HEK293 (cell line): ENCODE measurements at regions not wholly inside any gene's neighbourhood (a gene's known extent, or its start where the extent isn't known, plus 50 kb on each side); places are given as distances from the start of the nearest gene placed in this dataset.

Experiments used
- BCL11B ChIP-seq: fragments of 450-650 bp; formaldehyde crosslinking; IDR thresholded peaks from 2 replicates; pipeline ENCODE4 v1.5.1; 2016; ENCODE audit warnings: low read depth, missing biosample characterization, missing genetic modification characterization
- GLIS1 ChIP-seq: fragments of 450-650 bp; formaldehyde crosslinking; IDR thresholded peaks from 2 replicates; pipeline ENCODE4 v1.5.1; 2016; ENCODE audit warnings: missing biosample characterization, missing genetic modification characterization
- HOXC10 ChIP-seq: sonication (generic); formaldehyde crosslinking; IDR thresholded peaks from 2 replicates; pipeline ENCODE4 v1.8.1; 2023; ENCODE audit warnings: mild to moderate bottlenecking, missing genetic modification reagents
- HOXD13 ChIP-seq: sonication (generic); formaldehyde crosslinking; IDR thresholded peaks from 2 replicates; pipeline ENCODE4 v1.8.0; 2022; ENCODE audit warnings: missing genetic modification reagents, borderline replicate concordance
- KLF7 ChIP-seq: fragments of 450-650 bp; formaldehyde crosslinking; IDR thresholded peaks from 2 replicates; pipeline ENCODE4 v1.5.1; 2016; ENCODE audit warnings: missing biosample characterization, missing genetic modification characterization, borderline replicate concordance
- PRDM1 ChIP-seq: fragments of 450-650 bp; formaldehyde crosslinking; IDR thresholded peaks from 2 replicates; pipeline ENCODE4; 2016; ENCODE audit warnings: missing biosample characterization, missing genetic modification characterization
- TCF7L2 ChIP-seq: IDR thresholded peaks from 2 replicates; pipeline ENCODE4 v1.6.1; 2011; ENCODE audit warnings: low read depth, mild to moderate bottlenecking, inconsistent platforms, low read length, moderate library complexity, borderline replicate concordance
- TRIM28 ChIP-seq: IDR thresholded peaks from 2 replicates; pipeline ENCODE4 v1.6.1; 2011; ENCODE audit warnings: low read length, control low read depth, borderline replicate concordance
- ZNF132 ChIP-seq: fragments of 450-650 bp; formaldehyde crosslinking; IDR thresholded peaks from 2 replicates; pipeline ENCODE4 v1.5.1; 2017; ENCODE audit warnings: missing biosample characterization, missing genetic modification characterization, borderline replicate concordance
- ZNF146 ChIP-seq: fragments of 450-650 bp; formaldehyde crosslinking; IDR thresholded peaks from 2 replicates; pipeline ENCODE4 v1.5.1; 2016; ENCODE audit warnings: missing biosample characterization, missing genetic modification characterization
- ZNF157 ChIP-seq: fragments of 450-650 bp; formaldehyde crosslinking; IDR thresholded peaks from 2 replicates; pipeline ENCODE4 v1.5.1; 2016; ENCODE audit warnings: missing biosample characterization, missing genetic modification characterization
- ZNF214 ChIP-seq: fragments of 450-650 bp; formaldehyde crosslinking; IDR thresholded peaks from 2 replicates; pipeline ENCODE4 v1.5.1; 2017; ENCODE audit warnings: missing biosample characterization, mild to moderate bottlenecking, missing genetic modification characterization, borderline replicate concordance
- ZNF221 ChIP-seq: fragments of 450-650 bp; formaldehyde crosslinking; IDR thresholded peaks from 2 replicates; pipeline ENCODE4 v1.5.1; 2017; ENCODE audit warnings: missing biosample characterization, missing genetic modification characterization, borderline replicate concordance
- ZNF223 ChIP-seq: fragments of 450-650 bp; formaldehyde crosslinking; IDR thresholded peaks from 2 replicates; pipeline ENCODE4 v1.5.1; 2016; ENCODE audit warnings: missing biosample characterization, missing genetic modification characterization
- ZNF266 ChIP-seq: fragments of 450-650 bp; formaldehyde crosslinking; IDR thresholded peaks from 2 replicates; pipeline ENCODE4 v1.5.1; 2016; ENCODE audit warnings: missing biosample characterization, missing genetic modification characterization, low read depth
- ZNF37A ChIP-seq: fragments of 450-650 bp; IDR thresholded peaks from 2 replicates; pipeline ENCODE4 v1.5.1; 2018; ENCODE audit warnings: missing biosample characterization, missing genetic modification characterization
- ZNF391 ChIP-seq: fragments of 450-650 bp; formaldehyde crosslinking; IDR thresholded peaks from 2 replicates; pipeline ENCODE4 v1.5.1; 2016; ENCODE audit warnings: low read depth, missing biosample characterization, missing genetic modification characterization, borderline replicate concordance
- ZNF423 ChIP-seq: fragments of 450-650 bp; formaldehyde crosslinking; IDR thresholded peaks from 2 replicates; pipeline ENCODE4 v1.5.1; 2016; ENCODE audit warnings: missing biosample characterization, missing genetic modification characterization
- ZNF426 ChIP-seq: fragments of 450-650 bp; formaldehyde crosslinking; IDR thresholded peaks from 2 replicates; pipeline ENCODE4 v1.5.1; 2017; ENCODE audit warnings: missing biosample characterization, missing genetic modification characterization, mild to moderate bottlenecking, inconsistent platforms, moderate library complexity
- ZNF623 ChIP-seq: fragments of 450-650 bp; formaldehyde crosslinking; IDR thresholded peaks from 2 replicates; pipeline ENCODE4 v1.5.1; 2016; ENCODE audit warnings: missing biosample characterization, missing genetic modification characterization
- ZNF660 ChIP-seq: fragments of 450-650 bp; IDR thresholded peaks from 2 replicates; pipeline ENCODE4 v1.5.1; 2018; ENCODE audit warnings: missing biosample characterization, mild to moderate bottlenecking, missing genetic modification characterization
- TF ChIP-seq, protein P1 (sequence below): fragments of 450-650 bp; formaldehyde crosslinking; IDR thresholded peaks from 2 replicates; pipeline ENCODE4 v1.5.1; 2016; ENCODE audit warnings: missing biosample characterization, missing genetic modification characterization
- TF ChIP-seq, protein P2 (sequence below): fragments of 450-650 bp; formaldehyde crosslinking; IDR thresholded peaks from 2 replicates; pipeline ENCODE4 v1.5.1; 2016; ENCODE audit warnings: missing biosample characterization, missing genetic modification characterization
- TF ChIP-seq, protein P3 (sequence below): fragments of 450-650 bp; formaldehyde crosslinking; IDR thresholded peaks from 2 replicates; pipeline ENCODE4 v1.5.1; 2016; ENCODE audit warnings: missing biosample characterization, missing genetic modification characterization
- TF ChIP-seq, protein P4 (sequence below): fragments of 450-650 bp; formaldehyde crosslinking; IDR thresholded peaks from 2 replicates; pipeline ENCODE4 v1.5.1; 2017; ENCODE audit warnings: missing biosample characterization, missing genetic modification characterization
- TF ChIP-seq, protein P5 (sequence below): fragments of 450-650 bp; formaldehyde crosslinking; IDR thresholded peaks from 2 replicates; pipeline ENCODE4 v1.5.1; 2016; ENCODE audit warnings: missing biosample characterization, missing genetic modification characterization, borderline replicate concordance
- TF ChIP-seq, protein P6 (sequence below): fragments of 450-650 bp; formaldehyde crosslinking; IDR thresholded peaks from 2 replicates; pipeline ENCODE4 v1.5.1; 2016; ENCODE audit warnings: missing biosample characterization, missing genetic modification characterization

DNA sequence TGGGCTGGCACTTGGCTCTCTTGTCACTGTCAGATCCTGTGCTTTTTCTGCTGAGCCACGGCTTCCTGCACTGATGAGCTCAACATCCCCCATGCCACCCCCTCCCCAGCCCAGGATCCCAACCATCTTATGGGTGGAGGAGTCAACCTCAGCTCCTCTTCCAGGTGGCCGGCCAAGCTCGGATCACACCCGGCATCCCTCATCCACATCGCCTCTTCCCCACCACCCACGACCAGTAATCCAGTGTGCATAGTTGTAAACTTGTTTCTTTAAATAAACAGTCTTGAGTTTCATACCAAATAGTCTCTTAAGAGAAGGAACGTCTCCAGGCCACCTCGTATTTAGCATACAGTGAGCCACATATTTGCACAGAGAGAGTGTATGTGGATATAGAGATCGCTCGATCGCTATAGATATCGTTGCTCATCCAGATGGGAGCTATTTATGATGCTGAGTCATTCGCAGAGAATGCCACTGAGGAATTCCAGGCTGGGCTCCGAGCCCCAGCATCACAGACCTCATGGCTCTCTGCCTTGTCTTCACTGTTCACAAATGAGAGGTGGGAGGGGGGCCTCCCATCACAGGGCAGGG lies 61.8 kb upstream of the CPLX2 start (continued):
- TF ChIP-seq ZNF391 (tag by site-specific recombination) = no peak
- TF ChIP-seq ZNF146 (tag by site-specific recombination) = no peak
- TF ChIP-seq, protein P1, sequence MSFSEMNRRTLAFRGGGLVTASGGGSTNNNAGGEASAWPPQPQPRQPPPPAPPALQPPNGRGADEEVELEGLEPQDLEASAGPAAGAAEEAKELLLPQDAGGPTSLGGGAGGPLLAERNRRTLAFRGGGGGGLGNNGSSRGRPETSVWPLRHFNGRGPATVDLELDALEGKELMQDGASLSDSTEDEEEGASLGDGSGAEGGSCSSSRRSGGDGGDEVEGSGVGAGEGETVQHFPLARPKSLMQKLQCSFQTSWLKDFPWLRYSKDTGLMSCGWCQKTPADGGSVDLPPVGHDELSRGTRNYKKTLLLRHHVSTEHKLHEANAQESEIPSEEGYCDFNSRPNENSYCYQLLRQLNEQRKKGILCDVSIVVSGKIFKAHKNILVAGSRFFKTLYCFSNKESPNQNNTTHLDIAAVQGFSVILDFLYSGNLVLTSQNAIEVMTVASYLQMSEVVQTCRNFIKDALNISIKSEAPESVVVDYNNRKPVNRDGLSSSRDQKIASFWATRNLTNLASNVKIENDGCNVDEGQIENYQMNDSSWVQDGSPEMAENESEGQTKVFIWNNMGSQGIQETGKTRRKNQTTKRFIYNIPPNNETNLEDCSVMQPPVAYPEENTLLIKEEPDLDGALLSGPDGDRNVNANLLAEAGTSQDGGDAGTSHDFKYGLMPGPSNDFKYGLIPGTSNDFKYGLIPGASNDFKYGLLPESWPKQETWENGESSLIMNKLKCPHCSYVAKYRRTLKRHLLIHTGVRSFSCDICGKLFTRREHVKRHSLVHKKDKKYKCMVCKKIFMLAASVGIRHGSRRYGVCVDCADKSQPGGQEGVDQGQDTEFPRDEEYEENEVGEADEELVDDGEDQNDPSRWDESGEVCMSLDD (tag by site-specific recombination) = no peak
- TF ChIP-seq HOXD13 (CRISPR knock-in tag) = no peak
- TF ChIP-seq, protein P2, sequence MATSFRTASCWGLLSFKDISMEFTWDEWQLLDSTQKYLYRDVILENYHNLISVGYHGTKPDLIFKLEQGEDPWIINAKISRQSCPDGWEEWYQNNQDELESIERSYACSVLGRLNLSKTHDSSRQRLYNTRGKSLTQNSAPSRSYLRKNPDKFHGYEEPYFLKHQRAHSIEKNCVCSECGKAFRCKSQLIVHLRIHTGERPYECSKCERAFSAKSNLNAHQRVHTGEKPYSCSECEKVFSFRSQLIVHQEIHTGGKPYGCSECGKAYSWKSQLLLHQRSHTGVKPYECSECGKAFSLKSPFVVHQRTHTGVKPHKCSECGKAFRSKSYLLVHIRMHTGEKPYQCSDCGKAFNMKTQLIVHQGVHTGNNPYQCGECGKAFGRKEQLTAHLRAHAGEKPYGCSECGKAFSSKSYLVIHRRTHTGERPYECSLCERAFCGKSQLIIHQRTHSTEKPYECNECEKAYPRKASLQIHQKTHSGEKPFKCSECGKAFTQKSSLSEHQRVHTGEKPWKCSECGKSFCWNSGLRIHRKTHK (tag by site-specific recombination) = no peak
- no peak for TF ChIP-seq ZNF132
- no peak for TF ChIP-seq PRDM1 (tag by site-specific recombination)
- no peak for TF ChIP-seq ZNF223 (tag by site-specific recombination)
- no peak for TF ChIP-seq ZNF266 (tag by site-specific recombination)
- TF ChIP-seq, protein P3, sequence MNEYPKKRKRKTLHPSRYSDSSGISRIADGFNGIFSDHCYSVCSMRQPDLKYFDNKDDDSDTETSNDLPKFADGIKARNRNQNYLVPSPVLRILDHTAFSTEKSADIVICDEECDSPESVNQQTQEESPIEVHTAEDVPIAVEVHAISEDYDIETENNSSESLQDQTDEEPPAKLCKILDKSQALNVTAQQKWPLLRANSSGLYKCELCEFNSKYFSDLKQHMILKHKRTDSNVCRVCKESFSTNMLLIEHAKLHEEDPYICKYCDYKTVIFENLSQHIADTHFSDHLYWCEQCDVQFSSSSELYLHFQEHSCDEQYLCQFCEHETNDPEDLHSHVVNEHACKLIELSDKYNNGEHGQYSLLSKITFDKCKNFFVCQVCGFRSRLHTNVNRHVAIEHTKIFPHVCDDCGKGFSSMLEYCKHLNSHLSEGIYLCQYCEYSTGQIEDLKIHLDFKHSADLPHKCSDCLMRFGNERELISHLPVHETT = no peak
- no peak for TF ChIP-seq BCL11B (tag by site-specific recombination)
- TF ChIP-seq TRIM28 = no peak
- no peak for TF ChIP-seq ZNF37A
- no peak for TF ChIP-seq ZNF423 (tag by site-specific recombination)
- TF ChIP-seq, protein P4, sequence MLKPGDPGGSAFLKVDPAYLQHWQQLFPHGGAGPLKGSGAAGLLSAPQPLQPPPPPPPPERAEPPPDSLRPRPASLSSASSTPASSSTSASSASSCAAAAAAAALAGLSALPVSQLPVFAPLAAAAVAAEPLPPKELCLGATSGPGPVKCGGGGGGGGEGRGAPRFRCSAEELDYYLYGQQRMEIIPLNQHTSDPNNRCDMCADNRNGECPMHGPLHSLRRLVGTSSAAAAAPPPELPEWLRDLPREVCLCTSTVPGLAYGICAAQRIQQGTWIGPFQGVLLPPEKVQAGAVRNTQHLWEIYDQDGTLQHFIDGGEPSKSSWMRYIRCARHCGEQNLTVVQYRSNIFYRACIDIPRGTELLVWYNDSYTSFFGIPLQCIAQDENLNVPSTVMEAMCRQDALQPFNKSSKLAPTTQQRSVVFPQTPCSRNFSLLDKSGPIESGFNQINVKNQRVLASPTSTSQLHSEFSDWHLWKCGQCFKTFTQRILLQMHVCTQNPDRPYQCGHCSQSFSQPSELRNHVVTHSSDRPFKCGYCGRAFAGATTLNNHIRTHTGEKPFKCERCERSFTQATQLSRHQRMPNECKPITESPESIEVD = no peak
- no peak for TF ChIP-seq ZNF221
- TF ChIP-seq ZNF214 (tag by site-specific recombination) = no peak
- TF ChIP-seq HOXC10 (CRISPR knock-in tag) = no peak
- TF ChIP-seq KLF7 (tag by site-specific recombination) = no peak
- TF ChIP-seq ZNF660 = peak; percentile 99
- TF ChIP-seq, protein P5, sequence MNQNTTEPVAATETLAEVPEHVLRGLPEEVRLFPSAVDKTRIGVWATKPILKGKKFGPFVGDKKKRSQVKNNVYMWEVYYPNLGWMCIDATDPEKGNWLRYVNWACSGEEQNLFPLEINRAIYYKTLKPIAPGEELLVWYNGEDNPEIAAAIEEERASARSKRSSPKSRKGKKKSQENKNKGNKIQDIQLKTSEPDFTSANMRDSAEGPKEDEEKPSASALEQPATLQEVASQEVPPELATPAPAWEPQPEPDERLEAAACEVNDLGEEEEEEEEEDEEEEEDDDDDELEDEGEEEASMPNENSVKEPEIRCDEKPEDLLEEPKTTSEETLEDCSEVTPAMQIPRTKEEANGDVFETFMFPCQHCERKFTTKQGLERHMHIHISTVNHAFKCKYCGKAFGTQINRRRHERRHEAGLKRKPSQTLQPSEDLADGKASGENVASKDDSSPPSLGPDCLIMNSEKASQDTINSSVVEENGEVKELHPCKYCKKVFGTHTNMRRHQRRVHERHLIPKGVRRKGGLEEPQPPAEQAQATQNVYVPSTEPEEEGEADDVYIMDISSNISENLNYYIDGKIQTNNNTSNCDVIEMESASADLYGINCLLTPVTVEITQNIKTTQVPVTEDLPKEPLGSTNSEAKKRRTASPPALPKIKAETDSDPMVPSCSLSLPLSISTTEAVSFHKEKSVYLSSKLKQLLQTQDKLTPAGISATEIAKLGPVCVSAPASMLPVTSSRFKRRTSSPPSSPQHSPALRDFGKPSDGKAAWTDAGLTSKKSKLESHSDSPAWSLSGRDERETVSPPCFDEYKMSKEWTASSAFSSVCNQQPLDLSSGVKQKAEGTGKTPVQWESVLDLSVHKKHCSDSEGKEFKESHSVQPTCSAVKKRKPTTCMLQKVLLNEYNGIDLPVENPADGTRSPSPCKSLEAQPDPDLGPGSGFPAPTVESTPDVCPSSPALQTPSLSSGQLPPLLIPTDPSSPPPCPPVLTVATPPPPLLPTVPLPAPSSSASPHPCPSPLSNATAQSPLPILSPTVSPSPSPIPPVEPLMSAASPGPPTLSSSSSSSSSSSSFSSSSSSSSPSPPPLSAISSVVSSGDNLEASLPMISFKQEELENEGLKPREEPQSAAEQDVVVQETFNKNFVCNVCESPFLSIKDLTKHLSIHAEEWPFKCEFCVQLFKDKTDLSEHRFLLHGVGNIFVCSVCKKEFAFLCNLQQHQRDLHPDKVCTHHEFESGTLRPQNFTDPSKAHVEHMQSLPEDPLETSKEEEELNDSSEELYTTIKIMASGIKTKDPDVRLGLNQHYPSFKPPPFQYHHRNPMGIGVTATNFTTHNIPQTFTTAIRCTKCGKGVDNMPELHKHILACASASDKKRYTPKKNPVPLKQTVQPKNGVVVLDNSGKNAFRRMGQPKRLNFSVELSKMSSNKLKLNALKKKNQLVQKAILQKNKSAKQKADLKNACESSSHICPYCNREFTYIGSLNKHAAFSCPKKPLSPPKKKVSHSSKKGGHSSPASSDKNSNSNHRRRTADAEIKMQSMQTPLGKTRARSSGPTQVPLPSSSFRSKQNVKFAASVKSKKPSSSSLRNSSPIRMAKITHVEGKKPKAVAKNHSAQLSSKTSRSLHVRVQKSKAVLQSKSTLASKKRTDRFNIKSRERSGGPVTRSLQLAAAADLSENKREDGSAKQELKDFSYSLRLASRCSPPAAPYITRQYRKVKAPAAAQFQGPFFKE = no peak
- TF ChIP-seq, protein P6, sequence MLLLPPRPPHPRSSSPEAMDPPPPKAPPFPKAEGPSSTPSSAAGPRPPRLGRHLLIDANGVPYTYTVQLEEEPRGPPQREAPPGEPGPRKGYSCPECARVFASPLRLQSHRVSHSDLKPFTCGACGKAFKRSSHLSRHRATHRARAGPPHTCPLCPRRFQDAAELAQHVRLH (tag by site-specific recombination) = no peak
- no peak for TF ChIP-seq ZNF623 (tag by site-specific recombination)
- TF ChIP-seq ZNF157 (tag by site-specific recombination) = no peak
- TF ChIP-seq ZNF426 = no peak
- peak; percentile 40; the same call in 1 of the 2 replicates for TF ChIP-seq GLIS1 (tag by site-specific recombination)
- TF ChIP-seq TCF7L2 = no peak
